ENCODE measurements at regions not wholly inside any gene's neighbourhood (a gene's known extent, or its start where the extent isn't known, plus 50 kb on each side); places are given as distances from the start of the nearest gene placed in this dataset.

- H3K4me1 ChIP-seq (ENCODE audit: insufficient read depth, low read length), result 0 out of 2 replicates have a peak, but pooled peaks cover 5% of the 10 kb centered on the region
- H3K9ac ChIP-seq (ENCODE audit: low read depth, low read length), result no peak overlapping the region
- no peaks in the 10 kb centered on the region for H3K36me3 ChIP-seq (ENCODE audit: insufficient read depth, low read length)
- TF ChIP-seq CTCF (IDR thresholded peaks at IDR 0.05; ENCODE audit: borderline replicate concordance, extremely low read depth, low read length, poor library complexity, severe bottlenecking) (no peak), EZH2 (IDR thresholded peaks at IDR 0.05; ENCODE audit: borderline replicate concordance, low read depth, low read length, severe bottlenecking) (no peak)
- no peak overlapping the region for H3K4me2 ChIP-seq (ENCODE audit: insufficient read depth, low read length)
- H2AFZ ChIP-seq (ENCODE audit: low read depth, low read length), result no peak overlapping the region
- H4K20me1 ChIP-seq (ENCODE audit: insufficient read depth, low read length), result no peaks in the 10 kb centered on the region
- no peaks in the 10 kb centered on the region for H3K9me3 ChIP-seq (ENCODE audit: insufficient read depth, low read length, severe bottlenecking)
- H3K4me3 ChIP-seq (ENCODE audit: low read depth in 1 of 2, low read length in 2 of 2), result no peak overlapping the region
- H3K79me2 ChIP-seq (ENCODE audit: insufficient read depth, low read length), result no peaks in the 10 kb centered on the region
- H3K27ac ChIP-seq (ENCODE audit: low read length), result no peak overlapping the region
- H3K27me3 ChIP-seq (ENCODE audit: insufficient read depth, low read length, poor library complexity), result no peaks in the 10 kb centered on the region
- ATAC-seq (ENCODE audit: insufficient read depth, low read depth) (no peak), DNase-seq (no peak)
These were observed 601.1 kb upstream of the RORB start for GRCh38 chr9:73896061-73896460.

GRCh38 chr9:73906671-73907070 lies 590.5 kb upstream of the RORB start:
- ATAC-seq (ENCODE audit: insufficient read depth, low read depth) (no peak), DNase-seq (no peak)
- Histone ChIP-seq H2AFZ (ENCODE audit: low read depth, low read length) (no peak overlapping the region), H3K27ac (ENCODE audit: low read length) (no peak overlapping the region), H4K20me1 (ENCODE audit: insufficient read depth, low read length) (no peaks in the 10 kb centered on the region), H3K4me2 (ENCODE audit: insufficient read depth, low read length) (no peak overlapping the region), H3K27me3 (ENCODE audit: insufficient read depth, low read length, poor library complexity) (no peaks in the 10 kb centered on the region), H3K36me3 (ENCODE audit: insufficient read depth, low read length) (no peaks in the 10 kb centered on the region), H3K79me2 (ENCODE audit: insufficient read depth, low read length) (no peaks in the 10 kb centered on the region), H3K4me3 (ENCODE audit: low read depth in 1 of 2, low read length in 2 of 2) (no peak overlapping the region), H3K9ac (ENCODE audit: low read depth, low read length) (no peak overlapping the region), H3K4me1 (ENCODE audit: insufficient read depth, low read length) (no peaks in the 10 kb centered on the region), H3K9me3 (ENCODE audit: insufficient read depth, low read length, severe bottlenecking) (no peaks in the 10 kb centered on the region)
- no peak for TF ChIP-seq CTCF (IDR thresholded peaks at IDR 0.05; ENCODE audit: borderline replicate concordance, extremely low read depth, low read length, poor library complexity, severe bottlenecking)
- TF ChIP-seq EZH2 (IDR thresholded peaks at IDR 0.05; ENCODE audit: borderline replicate concordance, low read depth, low read length, severe bottlenecking), result no peak

- no peak for TF ChIP-seq CTCF (IDR thresholded peaks at IDR 0.05; ENCODE audit: borderline replicate concordance, extremely low read depth, low read length, poor library complexity, severe bottlenecking)
- no peak for TF ChIP-seq EZH2 (IDR thresholded peaks at IDR 0.05; ENCODE audit: borderline replicate concordance, low read depth, low read length, severe bottlenecking)
- DNase-seq, result no peak
- no peak for ATAC-seq (ENCODE audit: insufficient read depth, low read depth)
These were observed 585.3 kb upstream of the RORB start for GRCh38 chr9:73911804-73912203.

More at GRCh38 chr9:73911804-73912203, 585.3 kb upstream of the RORB start:
- Histone ChIP-seq H3K27ac (ENCODE audit: low read length) (no peak overlapping the region), H2AFZ (ENCODE audit: low read depth, low read length) (no peak overlapping the region), H4K20me1 (ENCODE audit: insufficient read depth, low read length) (no peaks in the 10 kb centered on the region), H3K9ac (ENCODE audit: low read depth, low read length) (no peak overlapping the region), H3K9me3 (ENCODE audit: insufficient read depth, low read length, severe bottlenecking) (no peaks in the 10 kb centered on the region), H3K4me3 (ENCODE audit: low read depth in 1 of 2, low read length in 2 of 2) (no peak overlapping the region), H3K4me2 (ENCODE audit: insufficient read depth, low read length) (no peak overlapping the region), H3K27me3 (ENCODE audit: insufficient read depth, low read length, poor library complexity) (no peaks in the 10 kb centered on the region), H3K79me2 (ENCODE audit: insufficient read depth, low read length) (no peaks in the 10 kb centered on the region), H3K4me1 (ENCODE audit: insufficient read depth, low read length) (peaks cover 8% of the 10 kb centered on the region), H3K36me3 (ENCODE audit: insufficient read depth, low read length) (no peaks in the 10 kb centered on the region)
